T-cell (primary cell): ENCODE measurements at regions not wholly inside any gene's neighbourhood (a gene's known extent, or its start where the extent isn't known, plus 50 kb on each side); places are given as distances from the start of the nearest gene placed in this dataset.

ENCODE experiments used
- ATAC-seq, 4 experiments: fragments of 200-7000 bp in 3 of 4; fragments of 150-1000 bp in 1 of 4; cut with Tn5 transposase; replicated peaks in 1 of 4; 1 replicate in 3 of 4; 2 replicates in 1 of 4; pipeline ENCODE4 v1.10.0; 2021; ENCODE audit warnings: moderate library complexity in 3 of 4, mild to moderate bottlenecking in 2 of 4, moderate number of reproducible peaks in 1 of 4
- CTCF ChIA-PET, 2 donors: fragments of 300-600 bp; sonication (Branson Sonifier 250); formaldehyde crosslinking; loops; one replicate each; lab custom pipeline; 2022; ENCODE audit warnings: antibody characterized with exemption in 2 of 2; lab: Charles Lee
- POLR2A ChIA-PET, 2 donors: fragments of 300-600 bp; sonication (Branson Sonifier 250); formaldehyde crosslinking; loops; one replicate each; lab custom pipeline; 2022; ENCODE audit warnings: antibody characterized with exemption in 2 of 2; lab: Charles Lee
- DNase-seq, 35 experiments: peaks; one replicate each; pipeline versions ENCODE4 v3.0.0 to v3.0.0-alpha.2; 2013 to 2023
- H3K27ac ChIP-seq: one replicate; pipeline ENCODE4 v1.5.1; 2013; ENCODE audit warnings: low read length
- H3K27me3 ChIP-seq, 2 experiments: replicated peaks in 1 of 2; 1 replicate in 1 of 2; 2 replicates in 1 of 2; pipeline versions ENCODE4 v1.6.1 to v1.7.0; 2013; ENCODE audit warnings: low read length in 1 of 2, mixed read lengths in 1 of 2; ENCODE audit not compliant: control insufficient read depth in 2 of 2, insufficient read depth in 2 of 2; ENCODE audit errors: extremely low read depth in 1 of 2
- H3K36me3 ChIP-seq, 2 donors: 1 replicate in 1 of 2; 2 replicates in 1 of 2; pipeline versions ENCODE4 v1.6.1 to v1.7.0; 2013; ENCODE audit warnings: low read length in 1 of 2; ENCODE audit not compliant: control insufficient read depth in 2 of 2, insufficient read depth in 1 of 2; ENCODE audit errors: extremely low read depth in 1 of 2
- H3K4me1 ChIP-seq, 2 experiments: 1 replicate in 1 of 2; 2 replicates in 1 of 2; pipeline versions ENCODE4 v1.6.1 to v1.7.0; 2013; ENCODE audit warnings: low read length in 2 of 2, mixed read lengths in 1 of 2; ENCODE audit not compliant: insufficient read depth in 2 of 2, control insufficient read depth in 1 of 2; ENCODE audit errors: extremely low read depth in 1 of 2
- H3K4me3 ChIP-seq, 2 donors: 1 replicate in 1 of 2; 2 replicates in 1 of 2; pipeline versions ENCODE4 v1.5.1 to v1.7.0; 2013; ENCODE audit warnings: mild to moderate bottlenecking in 2 of 2, low read length in 1 of 2, moderate library complexity in 1 of 2; ENCODE audit not compliant: control insufficient read depth in 1 of 2; ENCODE audit errors: extremely low read depth in 1 of 2
- H3K9me3 ChIP-seq: 2 replicates; pipeline ENCODE4 v1.7.0; 2013
- H3K27ac Mint-ChIP-seq, 2 donors: one replicate each; pipeline ENCODE4 v1.8.0; 2020 to 2021; ENCODE audit warnings: mild to moderate bottlenecking in 2 of 2, mixed read lengths in 2 of 2
- H3K27me3 Mint-ChIP-seq, 2 donors: one replicate each; pipeline ENCODE4 v1.8.0; 2021 to 2022; ENCODE audit warnings: mixed read lengths in 2 of 2
- H3K36me3 Mint-ChIP-seq: one replicate; pipeline ENCODE4 v1.8.0; 2021; ENCODE audit warnings: mixed read lengths
- H3K4me1 Mint-ChIP-seq, 3 donors: one replicate each; pipeline ENCODE4 v1.8.0; 2020 to 2022; ENCODE audit warnings: mixed read lengths in 3 of 3, mild to moderate bottlenecking in 1 of 3
- H3K4me3 Mint-ChIP-seq, 3 donors: one replicate each; pipeline ENCODE4 v1.8.0; 2020 to 2022; ENCODE audit warnings: mild to moderate bottlenecking in 3 of 3, mixed read lengths in 3 of 3, moderate library complexity in 3 of 3
- H3K9me3 Mint-ChIP-seq, 3 donors: one replicate each; pipeline ENCODE4 v1.8.0; 2020 to 2022; ENCODE audit warnings: mixed read lengths in 3 of 3
- whole genome bisulfite sequencing: methylation state at CpG from one replicate; pipeline ENCODE4 v1.1.5; 2013; ENCODE audit warnings: missing lambda C conversion rate; ENCODE audit not compliant: insufficient coverage; 5-methylcytosine and 5-hydroxymethylcytosine counted together

DNA sequence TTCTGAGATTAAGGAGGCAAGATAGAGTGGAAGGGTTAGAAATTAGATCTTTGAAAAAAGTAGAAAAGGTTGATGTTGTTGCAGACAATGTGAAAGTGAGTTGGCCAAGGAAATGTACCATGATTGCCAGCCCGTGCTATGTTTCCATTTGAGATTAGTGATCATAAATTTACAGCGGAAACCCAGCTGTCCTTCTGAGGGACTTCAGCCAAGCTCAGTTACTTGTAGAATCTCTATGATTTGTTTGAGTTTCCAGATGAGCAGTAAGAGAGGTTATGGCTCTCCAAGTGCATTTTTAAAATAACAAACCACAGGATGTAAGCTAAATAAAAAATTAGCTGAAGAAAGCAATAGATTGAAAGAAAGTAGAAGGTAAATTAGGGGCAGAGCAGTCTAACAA lies 54.2 kb upstream of the RBMS3 start:
- H3K9me3 Mint-ChIP-seq: peaks cover 0 to 4% (median 0%) of the 10 kb centered on the region in 3 donors
- CTCF ChIA-PET: no interaction called here
- no peaks in the 10 kb centered on the region for H3K4me1 Mint-ChIP-seq

DNA sequence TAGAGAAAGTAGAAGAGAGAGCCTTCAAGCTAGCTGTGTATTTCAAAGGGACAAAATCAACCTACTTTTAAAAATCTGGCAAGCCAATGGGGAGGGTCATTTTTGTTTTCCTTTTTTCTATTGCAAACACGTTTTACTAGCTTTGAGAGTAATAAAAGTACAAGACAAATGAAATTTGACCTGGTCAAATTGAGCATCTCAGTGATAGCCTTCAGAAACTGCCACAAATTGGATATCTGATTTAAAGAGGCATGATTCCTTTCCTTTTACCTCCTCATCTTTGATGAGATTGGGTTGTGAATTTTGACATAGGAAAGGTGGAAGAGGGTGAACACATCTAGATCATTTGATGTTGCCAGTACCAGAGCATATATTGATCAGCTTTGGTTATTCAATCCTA lies 53.6 kb upstream of the RBMS3 start:
- POLR2A ChIA-PET: no interaction called here
- no peak overlapping the region for H3K4me3 ChIP-seq
- ATAC-seq: no peak
- no peaks in the 10 kb centered on the region for H3K27me3 Mint-ChIP-seq
- no peaks in the 10 kb centered on the region for H3K4me1 Mint-ChIP-seq
- no CpG with 5 or more reads among the region's 1 CpG for WGBS
- H3K4me1 ChIP-seq: no peaks in the 10 kb centered on the region
- no peaks in the 10 kb centered on the region for H3K36me3 Mint-ChIP-seq
- CTCF ChIA-PET: no interaction called here
- no peak for DNase-seq
- no peaks in the 10 kb centered on the region for H3K9me3 ChIP-seq
- H3K4me3 Mint-ChIP-seq: no peak overlapping the region
- H3K27ac ChIP-seq: no peak overlapping the region
- H3K27me3 ChIP-seq: no peaks in the 10 kb centered on the region
- no peaks in the 10 kb centered on the region for H3K36me3 ChIP-seq
- no peak overlapping the region for H3K27ac Mint-ChIP-seq
- peaks cover 0 to 4% (median 0%) of the 10 kb centered on the region in 3 donors for H3K9me3 Mint-ChIP-seq

More for the DNA sequence above, 54.2 kb upstream of the RBMS3 start:
- no peaks in the 10 kb centered on the region for H3K4me1 ChIP-seq
- DNase-seq (no peak), ATAC-seq (no peak)
- Mint-ChIP-seq H3K36me3 (no peaks in the 10 kb centered on the region), H3K27me3 (no peaks in the 10 kb centered on the region), H3K27ac (no peak overlapping the region), H3K4me3 (no peak overlapping the region)
- H3K27me3 ChIP-seq: no peaks in the 10 kb centered on the region
- POLR2A ChIA-PET: no interaction called here
- WGBS: 75% methylated on average over 2 of the region's 2 CpGs
- H3K36me3 ChIP-seq: no peaks in the 10 kb centered on the region
- H3K9me3 ChIP-seq: no peaks in the 10 kb centered on the region
- no peak overlapping the region for H3K4me3 ChIP-seq
- H3K27ac ChIP-seq: no peak overlapping the region
